T-helper 17 cell (primary cell): ENCODE measurements at regions not wholly inside any gene's neighbourhood (a gene's known extent, or its start where the extent isn't known, plus 50 kb on each side); places are given as distances from the start of the nearest gene placed in this dataset.

Experiments used
- ATAC-seq: fragments of 150-1000 bp; cut with Tn5 transposase; 2 replicates; pipeline ENCODE4 v1.10.0; 2021; ENCODE audit warnings: mild to moderate bottlenecking, moderate library complexity
- DNase-seq, 3 donors: peaks; one replicate each; pipeline versions ENCODE4 v3.0.0 to v3.0.0-alpha.2; 2020 to 2021
- H3K9me3 ChIP-seq: one replicate; pipeline ENCODE4 v1.7.0; 2013; ENCODE audit warnings: low read length, mild to moderate bottlenecking; ENCODE audit not compliant: control insufficient read depth, poor library complexity, severe bottlenecking
- H3K27ac Mint-ChIP-seq: one replicate; pipeline ENCODE4 v1.8.0; 2022; ENCODE audit warnings: mild to moderate bottlenecking, moderate library complexity, mixed read lengths
- H3K27me3 Mint-ChIP-seq: one replicate; pipeline ENCODE4 v1.8.0; 2022; ENCODE audit warnings: mixed read lengths
- H3K36me3 Mint-ChIP-seq: one replicate; pipeline ENCODE4 v1.8.0; 2022; ENCODE audit warnings: low read depth, mixed read lengths
- H3K4me1 Mint-ChIP-seq: one replicate; pipeline ENCODE4 v1.8.0; 2022; ENCODE audit warnings: mild to moderate bottlenecking, mixed read lengths
- H3K4me3 Mint-ChIP-seq: one replicate; pipeline ENCODE4 v1.8.0; 2022; ENCODE audit warnings: mild to moderate bottlenecking, moderate library complexity, mixed read lengths

DNA sequence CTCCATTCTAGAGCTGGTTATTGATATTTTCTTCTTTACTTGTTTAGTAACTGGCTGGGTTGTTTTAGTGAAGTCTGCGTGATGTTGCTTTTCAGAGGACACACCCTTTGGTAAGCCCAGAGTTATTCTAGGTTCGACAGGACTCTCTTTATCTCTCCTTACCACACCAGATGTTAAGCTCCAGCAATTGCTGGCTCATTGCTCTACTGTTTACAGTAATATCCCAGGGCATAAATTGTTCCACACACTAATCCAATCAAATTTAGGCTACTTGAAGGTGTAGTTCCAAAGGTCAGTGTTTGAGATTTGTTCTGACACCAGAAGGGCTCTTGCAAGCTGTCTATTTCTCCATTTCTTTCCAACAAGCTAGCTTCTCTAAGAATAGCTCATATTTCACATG is 506.6 kb downstream of the NR4A2 start:
- no peaks in the 10 kb centered on the region for H3K9me3 ChIP-seq
- no peak overlapping the region for H3K4me3 Mint-ChIP-seq
- ATAC-seq (no peak), DNase-seq (no peak)
- H3K27ac Mint-ChIP-seq = no peak overlapping the region
- no peaks in the 10 kb centered on the region for H3K27me3 Mint-ChIP-seq
- H3K4me1 Mint-ChIP-seq = no peaks in the 10 kb centered on the region
- no peaks in the 10 kb centered on the region for H3K36me3 Mint-ChIP-seq

DNA sequence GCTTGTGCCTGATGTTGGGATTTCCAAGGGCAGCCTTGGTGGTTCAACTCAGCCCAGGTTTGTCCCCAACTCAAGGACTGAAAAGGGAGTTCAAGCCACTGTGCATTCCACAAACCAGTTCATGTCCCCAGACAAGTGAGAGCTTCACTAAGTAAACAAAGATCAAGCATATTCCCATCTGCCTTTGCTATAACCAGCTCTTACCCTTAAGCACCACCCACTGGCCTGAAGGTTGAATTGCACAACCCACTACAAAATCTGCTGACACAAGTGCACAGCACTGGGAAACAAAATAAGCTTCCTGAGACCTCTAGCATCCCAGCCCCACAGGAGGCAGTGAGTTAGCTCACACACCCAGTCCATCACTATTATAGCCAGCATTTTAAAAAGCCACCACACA is 516.7 kb downstream of the NR4A2 start:
- H3K9me3 ChIP-seq = no peaks in the 10 kb centered on the region
- no peaks in the 10 kb centered on the region for H3K4me1 Mint-ChIP-seq
- H3K27me3 Mint-ChIP-seq = no peaks in the 10 kb centered on the region
- no peak for DNase-seq
- no peak overlapping the region for H3K27ac Mint-ChIP-seq
- ATAC-seq = no peak
- H3K4me3 Mint-ChIP-seq = no peak overlapping the region
- H3K36me3 Mint-ChIP-seq = no peaks in the 10 kb centered on the region

DNA sequence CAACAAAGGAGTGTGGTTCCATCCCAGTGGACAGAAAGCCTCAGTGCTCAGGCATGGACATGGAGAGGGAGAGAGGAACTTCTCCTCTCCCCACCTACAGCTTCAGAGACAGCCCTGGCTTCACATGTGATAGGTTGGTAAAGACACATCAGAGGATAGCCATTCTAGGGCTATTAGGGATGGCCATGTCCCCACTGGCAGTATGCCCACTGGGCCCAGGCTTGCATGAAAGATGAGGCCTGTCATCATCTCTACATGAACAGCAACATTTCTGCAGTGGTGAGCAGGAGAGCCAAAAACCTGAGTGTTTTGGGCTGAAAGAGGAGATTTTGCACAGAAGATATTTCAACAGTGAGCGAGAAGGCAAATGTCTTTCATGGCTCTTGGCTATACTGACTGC is 517.2 kb downstream of the NR4A2 start:
- H3K4me1 Mint-ChIP-seq = no peaks in the 10 kb centered on the region
- H3K9me3 ChIP-seq = no peaks in the 10 kb centered on the region
- H3K4me3 Mint-ChIP-seq = no peak overlapping the region
- DNase-seq (no peak), ATAC-seq (no peak)
- H3K27me3 Mint-ChIP-seq = no peaks in the 10 kb centered on the region
- H3K36me3 Mint-ChIP-seq = no peaks in the 10 kb centered on the region
- H3K27ac Mint-ChIP-seq = no peak overlapping the region

DNA sequence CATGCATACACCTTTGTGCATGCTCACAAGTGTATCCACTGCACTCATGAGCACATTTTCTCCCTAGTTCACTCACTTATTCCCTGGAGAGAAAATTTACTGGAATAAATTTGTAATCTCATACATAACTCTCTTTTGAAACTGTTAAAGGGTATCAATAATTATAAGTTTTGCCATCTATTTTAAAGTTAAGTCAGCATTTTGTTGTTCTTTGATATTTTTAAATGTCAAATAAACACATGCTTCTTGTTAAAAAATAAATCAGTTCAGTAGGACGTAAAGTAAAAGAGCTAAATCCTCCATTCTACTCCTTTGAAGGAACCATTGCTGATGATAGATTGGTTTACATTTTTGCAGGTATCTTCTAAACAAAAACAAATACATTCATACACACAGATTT is 522.1 kb downstream of the NR4A2 start:
- DNase-seq (no peak), ATAC-seq (no peak)
- Mint-ChIP-seq H3K27me3 (no peaks in the 10 kb centered on the region), H3K36me3 (no peaks in the 10 kb centered on the region), H3K27ac (no peak overlapping the region), H3K4me1 (no peaks in the 10 kb centered on the region), H3K4me3 (no peak overlapping the region)
- no peaks in the 10 kb centered on the region for H3K9me3 ChIP-seq

DNA sequence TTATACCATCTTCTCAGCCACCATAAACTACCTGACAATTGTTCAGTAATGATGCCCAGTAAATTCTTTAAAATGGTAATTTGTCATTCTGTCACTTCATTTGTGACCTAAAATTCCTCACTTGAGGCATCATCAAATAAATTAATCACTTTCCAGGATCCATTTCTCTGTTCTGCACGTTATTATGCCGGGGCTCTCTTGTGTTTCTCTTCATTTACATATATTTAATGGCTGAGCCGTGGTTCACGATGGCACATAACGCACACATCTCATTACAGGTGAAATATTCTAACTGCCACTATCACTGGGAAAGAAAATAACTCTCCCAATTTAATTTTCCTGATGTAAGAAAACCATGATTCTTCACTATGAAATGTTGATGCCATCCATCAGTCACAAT is 529.6 kb downstream of the NR4A2 start:
- H3K27me3 Mint-ChIP-seq = no peaks in the 10 kb centered on the region
- H3K4me3 Mint-ChIP-seq = no peak overlapping the region
- ATAC-seq = no peak
- no peak for DNase-seq
- no peaks in the 10 kb centered on the region for H3K4me1 Mint-ChIP-seq
- no peak overlapping the region for H3K27ac Mint-ChIP-seq
- no peaks in the 10 kb centered on the region for H3K36me3 Mint-ChIP-seq
- H3K9me3 ChIP-seq = no peaks in the 10 kb centered on the region

DNA sequence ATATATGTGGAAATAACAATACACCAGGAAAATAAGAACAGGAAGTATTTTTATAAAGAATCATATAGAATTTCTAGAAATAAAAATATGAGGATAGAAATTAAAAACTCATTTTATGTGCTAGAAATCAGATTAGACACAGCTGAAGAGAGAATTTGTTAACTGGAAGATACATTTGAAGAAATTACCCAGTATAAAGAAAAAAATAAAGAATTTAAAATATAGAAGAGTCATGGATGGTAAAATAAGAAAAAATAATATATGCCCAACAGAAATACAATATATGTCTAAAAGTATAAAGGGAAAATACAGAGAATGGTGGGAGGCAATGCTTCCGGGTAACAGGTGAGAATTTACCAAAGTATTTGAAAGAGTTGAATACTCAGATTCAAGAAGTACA is 539.9 kb downstream of the NR4A2 start:
- ATAC-seq (no peak), DNase-seq (no peak)
- Mint-ChIP-seq H3K36me3 (no peaks in the 10 kb centered on the region), H3K4me1 (no peaks in the 10 kb centered on the region), H3K4me3 (no peak overlapping the region), H3K27me3 (no peaks in the 10 kb centered on the region), H3K27ac (no peak overlapping the region)
- no peaks in the 10 kb centered on the region for H3K9me3 ChIP-seq

DNA sequence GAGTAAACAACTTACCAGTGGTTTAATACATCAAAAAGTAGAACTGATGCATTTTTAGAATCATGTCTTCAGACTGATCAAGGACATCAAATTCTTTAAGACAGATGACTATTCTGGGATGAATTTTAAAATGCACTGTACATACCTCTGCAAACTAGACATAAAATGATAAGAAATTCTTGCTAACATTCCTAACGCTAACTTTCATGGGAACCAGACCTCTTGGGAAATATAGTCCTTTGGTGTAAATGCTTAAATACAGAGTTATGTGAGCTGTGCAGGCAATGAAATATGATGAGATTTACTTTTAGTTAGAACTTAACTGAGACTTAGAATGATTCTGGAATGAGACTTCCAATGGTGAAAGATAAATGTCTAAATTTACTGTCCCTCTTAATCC is 562.0 kb downstream of the NR4A2 start:
- DNase-seq (no peak), ATAC-seq (no peak)
- no peaks in the 10 kb centered on the region for H3K9me3 ChIP-seq
- Mint-ChIP-seq H3K4me3 (no peak overlapping the region), H3K27me3 (no peaks in the 10 kb centered on the region), H3K36me3 (no peaks in the 10 kb centered on the region), H3K4me1 (no peaks in the 10 kb centered on the region), H3K27ac (no peak overlapping the region)

DNA sequence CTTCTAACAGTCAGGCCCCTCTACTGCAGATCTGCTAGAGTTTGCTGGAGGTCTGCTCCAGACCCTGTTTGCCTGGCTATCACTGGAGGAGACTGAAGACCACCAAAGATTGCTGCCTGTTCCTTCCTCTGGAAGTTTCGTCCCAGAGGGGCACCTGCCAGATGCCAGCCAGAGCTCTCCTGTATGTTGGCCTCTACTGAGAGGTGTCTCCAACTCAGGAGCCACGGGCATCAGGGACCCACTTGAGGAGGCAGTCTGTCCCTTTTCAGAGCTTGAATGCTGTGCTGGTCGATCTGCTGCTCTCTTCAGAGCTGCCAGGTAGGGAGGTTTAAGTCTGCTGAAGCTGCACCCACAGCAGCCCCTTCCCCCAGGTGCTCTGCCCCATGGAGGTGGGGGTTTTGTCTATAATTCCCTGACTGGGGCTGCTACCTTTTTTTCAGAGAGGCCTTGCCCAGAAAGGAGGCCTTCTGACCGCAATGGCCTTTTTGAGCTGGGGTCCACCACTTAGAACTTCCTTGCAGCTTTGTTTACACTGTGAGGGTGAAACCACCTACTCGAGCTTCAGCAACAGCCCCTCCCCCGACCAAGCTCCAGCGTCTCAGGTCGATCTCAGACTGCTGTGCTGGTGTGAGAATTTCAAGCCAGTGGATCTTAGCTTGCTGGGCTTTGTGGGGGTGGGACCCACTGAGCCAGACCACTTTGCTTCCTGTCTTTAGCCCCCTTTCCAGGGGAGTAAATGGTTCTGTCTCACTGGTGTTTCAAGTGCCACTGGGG is 566.0 kb downstream of the NR4A2 start:
- H3K9me3 ChIP-seq = no peaks in the 10 kb centered on the region
- Mint-ChIP-seq H3K27me3 (no peaks in the 10 kb centered on the region), H3K4me3 (no peak overlapping the region), H3K4me1 (no peaks in the 10 kb centered on the region), H3K36me3 (no peaks in the 10 kb centered on the region), H3K27ac (no peak overlapping the region)
- ATAC-seq = no peak
- DNase-seq = no peak

DNA sequence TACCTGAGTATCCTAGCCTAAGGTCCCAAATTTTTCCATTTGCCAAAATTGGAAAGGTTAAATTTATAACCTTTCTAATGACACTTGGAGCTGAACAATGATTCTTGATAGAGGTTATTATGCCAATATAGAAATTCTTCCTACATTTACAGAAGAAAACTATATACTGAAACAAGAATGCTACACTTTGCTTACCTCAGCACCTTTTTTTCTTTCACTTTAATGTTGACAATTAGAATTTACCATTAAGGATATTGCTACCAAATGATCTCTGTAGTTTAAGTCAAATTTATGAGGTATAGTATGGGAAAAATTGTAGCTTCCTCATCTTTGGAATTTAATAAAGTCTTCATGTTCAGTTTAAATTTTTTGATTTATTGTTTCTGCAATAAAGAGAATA is 577.0 kb downstream of the NR4A2 start:
- H3K4me1 Mint-ChIP-seq = no peaks in the 10 kb centered on the region
- no peak overlapping the region for H3K4me3 Mint-ChIP-seq
- DNase-seq (no peak), ATAC-seq (no peak)
- H3K9me3 ChIP-seq = no peaks in the 10 kb centered on the region
- no peaks in the 10 kb centered on the region for H3K36me3 Mint-ChIP-seq
- no peak overlapping the region for H3K27ac Mint-ChIP-seq
- no peaks in the 10 kb centered on the region for H3K27me3 Mint-ChIP-seq

DNA sequence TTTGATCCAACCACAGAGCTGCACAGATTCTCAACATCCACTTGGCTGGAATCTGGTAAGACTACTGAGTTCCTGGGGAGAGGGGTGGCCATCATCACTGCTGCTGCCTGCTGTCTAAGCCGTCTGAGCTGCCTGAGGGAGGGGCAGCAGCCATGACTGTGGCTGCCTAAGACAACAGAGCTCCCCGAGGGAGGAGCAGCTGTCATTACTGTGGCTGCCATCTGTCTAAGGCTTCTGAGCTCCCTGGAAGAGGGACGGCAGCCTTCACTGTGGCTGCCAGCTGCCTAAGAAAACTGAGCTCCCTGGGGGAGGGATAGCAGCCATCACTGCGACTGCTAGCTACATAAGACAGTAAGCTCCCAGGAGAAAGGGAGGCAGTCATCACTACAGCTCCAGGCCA is 584.4 kb downstream of the NR4A2 start:
- Mint-ChIP-seq H3K36me3 (no peaks in the 10 kb centered on the region), H3K27me3 (no peaks in the 10 kb centered on the region), H3K4me1 (no peaks in the 10 kb centered on the region), H3K27ac (no peak overlapping the region), H3K4me3 (no peak overlapping the region)
- no peak for DNase-seq
- ATAC-seq = no peak
- no peaks in the 10 kb centered on the region for H3K9me3 ChIP-seq

DNA sequence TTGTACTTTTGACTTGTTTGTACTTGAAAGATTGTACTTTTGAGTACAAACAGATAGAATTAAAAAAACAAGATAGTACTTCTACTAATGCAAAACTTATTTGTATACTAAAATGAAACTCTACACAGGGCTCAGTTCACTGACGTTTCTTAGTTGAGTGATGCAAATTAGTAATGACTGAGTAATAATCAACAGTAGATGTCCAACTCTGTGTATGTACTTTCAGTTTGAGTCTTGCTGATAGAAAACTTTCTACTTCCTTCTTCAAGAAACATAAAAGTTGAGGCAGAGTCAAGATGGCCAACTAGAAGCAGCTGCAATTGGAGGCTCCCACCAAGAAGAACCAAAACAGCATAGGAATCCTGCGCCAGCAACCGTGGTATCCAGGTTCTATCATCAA is 585.0 kb downstream of the NR4A2 start:
- DNase-seq (no peak), ATAC-seq (no peak)
- H3K27ac Mint-ChIP-seq = no peak overlapping the region
- H3K4me3 Mint-ChIP-seq = no peak overlapping the region
- H3K9me3 ChIP-seq = no peaks in the 10 kb centered on the region
- H3K36me3 Mint-ChIP-seq = no peaks in the 10 kb centered on the region
- no peaks in the 10 kb centered on the region for H3K27me3 Mint-ChIP-seq
- H3K4me1 Mint-ChIP-seq = no peaks in the 10 kb centered on the region

DNA sequence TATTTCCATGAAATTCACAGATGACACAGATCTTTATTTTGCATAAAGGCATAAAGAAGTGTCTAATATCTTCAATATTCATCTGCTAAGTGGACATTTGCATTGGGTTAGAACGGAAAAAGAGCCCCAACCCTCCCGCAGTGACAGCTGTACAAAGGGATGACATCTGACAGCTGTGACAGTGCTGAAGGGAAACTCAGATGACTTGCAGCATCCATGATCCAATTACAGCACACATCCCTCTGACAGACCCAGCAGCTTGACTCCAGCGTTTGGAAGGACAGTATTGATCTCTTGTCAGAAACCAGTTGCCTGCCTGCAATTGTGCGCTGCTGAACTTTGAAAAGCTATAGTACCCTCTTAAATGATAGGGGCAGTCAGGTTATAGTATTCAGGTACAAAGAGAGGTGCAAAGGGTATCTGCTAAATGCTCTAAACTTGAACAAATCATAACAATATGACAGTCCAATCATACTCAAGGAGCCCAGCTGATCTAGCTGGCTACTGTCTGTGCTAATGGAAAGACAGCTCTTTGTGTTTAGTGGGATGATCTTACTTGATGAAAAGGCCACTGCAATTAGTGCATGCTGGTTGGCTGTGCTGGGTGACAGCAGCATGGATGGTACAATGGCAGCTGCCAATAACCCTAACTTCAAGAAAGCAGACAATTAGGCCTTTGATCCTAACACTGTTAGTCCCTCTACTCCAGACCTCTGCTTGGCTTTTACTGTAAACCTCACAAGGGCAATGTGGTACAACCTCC is 599.2 kb downstream of the NR4A2 start:
- Mint-ChIP-seq H3K36me3 (no peaks in the 10 kb centered on the region), H3K4me3 (no peak overlapping the region), H3K27me3 (no peaks in the 10 kb centered on the region), H3K27ac (no peak overlapping the region), H3K4me1 (no peaks in the 10 kb centered on the region)
- ATAC-seq (no peak), DNase-seq (no peak)
- H3K9me3 ChIP-seq = no peaks in the 10 kb centered on the region

DNA sequence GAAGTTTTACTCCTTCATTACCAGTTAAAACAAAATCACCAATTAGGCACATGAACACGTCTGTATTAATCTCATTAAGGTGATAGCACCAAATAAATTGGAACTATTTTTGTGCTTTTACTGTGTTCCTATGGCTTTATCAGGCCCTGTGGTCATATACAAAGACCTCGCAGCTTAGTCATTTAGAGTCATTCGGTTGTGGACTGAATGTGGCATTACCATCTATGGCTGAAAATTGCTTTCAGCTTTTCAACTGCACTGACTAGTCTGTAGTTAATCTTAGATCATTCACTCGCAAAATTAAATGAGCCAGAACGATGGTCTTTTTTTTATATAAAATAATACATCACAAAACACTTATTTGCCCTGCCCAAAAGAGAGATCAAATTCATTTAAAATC is 601.7 kb downstream of the NR4A2 start:
- H3K27ac Mint-ChIP-seq = no peak overlapping the region
- H3K27me3 Mint-ChIP-seq = no peaks in the 10 kb centered on the region
- H3K36me3 Mint-ChIP-seq = no peaks in the 10 kb centered on the region
- ATAC-seq (no peak), DNase-seq (no peak)
- no peak overlapping the region for H3K4me3 Mint-ChIP-seq
- no peaks in the 10 kb centered on the region for H3K9me3 ChIP-seq
- H3K4me1 Mint-ChIP-seq = no peaks in the 10 kb centered on the region
